ENCODE measurements at regions not wholly inside any gene's neighbourhood (a gene's known extent, or its start where the extent isn't known, plus 50 kb on each side); places are given as distances from the start of the nearest gene placed in this dataset.

- no peak for TF ChIP-seq CTCF (conservative IDR thresholded peaks at IDR 0.05; ENCODE audit: low read depth, low read length)
- TF ChIP-seq EZH2 (IDR thresholded peaks at IDR 0.05; ENCODE audit: low read length, unreplicated experiment) = no peak
These were observed 181.2 kb downstream of the ANAPC1 start for GRCh38 chr2:111702804-111703196.

Measured in PC-3 (cell line).